Ureter (tissue), 1 donor: ENCODE measurements at regions not wholly inside any gene's neighbourhood (a gene's known extent, or its start where the extent isn't known, plus 50 kb on each side); places are given as distances from the start of the nearest gene placed in this dataset.
A peak's percentile ranks its signal among the peaks of the same experiment; 100 is the strongest.
"Not testable (repeated sequence)": the region's sequence is repeated elsewhere in the genome, so short reads cannot be mapped to it uniquely, and the experiment has no call there.

Experiments used
- DNase-seq: peaks from one replicate; pipeline ENCODE4 v3.0.0-alpha.2; 2020; ENCODE audit warnings: low spot score
- donor health status: DM: yes; HTN: yes; CAD: no.

GRCh38 chr10:30697806-30698205 is 68.3 kb upstream of the LYZL2 start:
- DNase-seq = no peak

GRCh38 chr10:30697221-30697620 is 67.7 kb upstream of the LYZL2 start:
- DNase-seq = not testable (repeated sequence)

- DNase-seq = not testable (repeated sequence)
Measured at GRCh38 chr10:30696416-30697185, 67.0 kb upstream of the LYZL2 start.

DNA sequence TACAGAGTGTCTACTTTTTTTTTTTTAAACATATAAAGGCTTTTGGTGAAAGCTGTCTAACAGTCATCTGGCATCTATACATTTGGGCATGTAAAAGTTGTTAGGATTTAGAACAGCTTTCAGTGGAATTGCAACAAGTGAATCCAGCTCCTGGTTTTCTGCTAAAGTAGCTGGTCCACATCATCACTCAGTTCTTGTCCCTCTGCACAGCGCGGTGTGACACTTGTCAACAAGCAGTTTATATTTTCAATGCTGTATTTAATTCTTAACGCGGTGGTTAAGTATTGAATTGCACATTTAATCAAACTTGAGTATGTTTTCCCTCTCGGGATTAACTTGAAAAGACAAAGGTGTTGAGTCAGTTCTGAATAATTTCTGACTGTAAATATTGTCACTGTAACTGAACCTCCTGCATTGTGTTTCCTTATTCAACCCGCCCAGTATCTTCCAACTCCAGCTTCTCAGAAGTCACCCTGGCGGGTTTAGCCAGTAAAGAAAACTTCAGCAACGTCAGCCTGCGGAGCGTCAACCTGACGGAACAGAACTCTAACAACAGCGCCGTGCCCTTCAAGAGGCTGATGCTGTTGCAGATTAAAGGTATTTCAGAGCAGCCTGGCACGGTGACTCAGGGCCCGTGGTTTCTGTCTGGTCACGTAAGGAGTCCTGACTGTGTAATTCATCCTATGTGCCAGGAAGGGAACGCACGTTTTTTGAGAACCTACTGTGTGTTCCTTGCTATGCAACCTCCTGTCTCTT is 66.1 kb upstream of the LYZL2 start:
- peak; percentile 70 for DNase-seq

DNA sequence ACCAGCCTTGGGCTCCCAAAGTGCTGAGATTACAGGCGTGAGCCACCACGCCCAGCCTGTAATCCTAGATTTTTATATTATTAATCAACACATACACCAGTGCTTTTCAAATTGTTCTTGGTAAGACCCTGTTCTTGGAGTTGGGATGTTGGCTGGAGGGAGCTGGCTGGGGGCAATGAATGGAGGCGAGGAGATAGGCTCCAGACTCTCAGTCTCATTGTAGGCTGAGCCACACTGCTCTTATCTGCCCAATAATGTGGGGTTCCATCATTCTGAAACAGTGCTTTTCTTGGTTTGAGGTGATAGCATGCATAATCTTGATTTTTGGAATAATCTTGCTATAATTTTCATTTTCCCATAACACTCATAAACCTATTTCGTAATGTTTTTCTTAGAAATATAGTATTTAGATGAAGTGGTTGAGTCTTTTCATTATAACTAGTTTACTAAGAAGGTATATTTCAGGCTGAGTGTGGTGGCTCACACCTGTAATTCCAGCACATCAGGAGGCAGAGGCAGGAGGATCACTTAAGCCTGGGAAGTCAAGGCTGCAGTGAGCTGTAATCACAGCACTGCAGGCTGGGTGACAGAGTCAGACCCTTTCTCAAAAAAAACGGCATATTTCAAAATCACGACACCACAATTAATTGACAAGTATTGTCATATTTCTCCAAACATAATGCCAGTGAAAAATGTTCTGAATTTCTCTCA is 65.1 kb upstream of the LYZL2 start:
- no peak for DNase-seq

DNA sequence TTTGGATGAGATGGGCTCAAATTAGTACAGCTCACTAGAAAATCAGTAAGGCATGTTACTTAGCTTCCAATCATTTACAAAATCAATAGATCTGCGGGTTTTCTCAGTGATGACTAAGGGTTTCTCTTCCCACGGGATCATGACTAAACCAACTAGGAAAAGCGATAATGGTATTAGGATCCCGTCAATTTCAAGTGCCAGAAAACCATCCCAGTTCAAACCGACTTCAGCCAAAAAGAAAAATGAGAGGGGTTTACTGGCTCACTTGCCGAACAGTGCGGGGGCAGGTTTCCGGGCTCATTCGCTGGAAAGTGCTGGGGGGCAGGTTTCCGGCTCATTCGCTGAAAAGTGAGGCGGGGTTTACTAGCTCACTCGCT is 62.1 kb upstream of the LYZL2 start:
- DNase-seq = no peak

DNA sequence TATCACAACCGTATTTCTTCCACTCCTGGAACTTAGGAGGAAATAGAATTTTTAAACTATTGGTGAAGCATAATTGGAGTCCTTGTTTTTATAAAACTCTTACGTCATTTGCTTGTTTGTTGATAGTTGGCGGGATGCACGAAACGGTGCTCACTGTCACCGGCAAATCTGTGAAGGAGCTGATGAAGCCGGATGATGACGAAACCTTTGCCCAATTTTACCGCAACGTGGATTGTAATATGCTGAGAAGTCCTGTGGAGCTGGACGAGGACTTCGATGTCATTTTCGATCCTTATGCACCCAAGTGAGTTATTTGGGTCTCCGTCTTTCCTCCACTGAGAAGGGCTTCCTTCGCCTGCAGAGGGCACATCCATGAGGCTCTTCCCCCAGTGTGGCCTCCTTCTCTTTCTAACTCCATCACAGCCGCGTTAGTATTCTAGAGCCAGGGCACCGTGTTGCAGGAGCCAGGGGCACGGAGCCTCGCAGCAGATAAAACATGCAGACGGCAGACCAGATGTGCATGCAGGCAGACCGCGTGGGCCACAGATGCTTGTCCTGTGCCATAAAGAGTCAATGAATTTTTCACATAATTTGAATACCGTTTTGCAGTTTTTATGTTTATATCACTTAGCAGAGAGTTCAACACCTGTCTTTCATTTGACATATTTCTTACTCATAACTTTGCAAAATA is 61.5 kb upstream of the LYZL2 start:
- DNase-seq = not testable (repeated sequence)

- DNase-seq = no peak
Measured at GRCh38 chr10:30688456-30688855, 58.9 kb upstream of the LYZL2 start.

GRCh38 chr10:30687698-30688213 is 58.2 kb upstream of the LYZL2 start:
- DNase-seq = peak; percentile 74

GRCh38 chr10:30686708-30687107 is 57.2 kb upstream of the LYZL2 start:
- no peak for DNase-seq

DNA sequence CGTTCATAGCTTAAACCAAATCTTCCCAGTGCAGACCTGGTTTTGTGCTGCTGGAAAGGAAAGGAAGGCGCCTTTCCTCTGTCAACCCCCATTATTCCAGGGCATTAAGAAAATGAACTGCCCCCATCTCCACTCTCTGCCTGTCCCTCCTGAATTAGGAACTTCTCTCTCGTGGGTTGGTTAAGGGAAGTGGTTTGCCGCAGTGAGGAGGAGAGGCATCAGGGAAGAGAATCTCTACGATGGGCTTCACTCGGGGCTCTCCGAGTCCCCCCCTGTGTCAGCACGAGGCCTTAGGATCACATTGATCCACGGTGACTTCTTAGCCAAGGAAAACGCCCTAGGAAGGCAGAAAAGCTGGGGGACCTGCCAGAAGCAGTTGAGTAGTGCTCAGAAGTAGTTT is 53.9 kb upstream of the LYZL2 start:
- DNase-seq = no peak

DNA sequence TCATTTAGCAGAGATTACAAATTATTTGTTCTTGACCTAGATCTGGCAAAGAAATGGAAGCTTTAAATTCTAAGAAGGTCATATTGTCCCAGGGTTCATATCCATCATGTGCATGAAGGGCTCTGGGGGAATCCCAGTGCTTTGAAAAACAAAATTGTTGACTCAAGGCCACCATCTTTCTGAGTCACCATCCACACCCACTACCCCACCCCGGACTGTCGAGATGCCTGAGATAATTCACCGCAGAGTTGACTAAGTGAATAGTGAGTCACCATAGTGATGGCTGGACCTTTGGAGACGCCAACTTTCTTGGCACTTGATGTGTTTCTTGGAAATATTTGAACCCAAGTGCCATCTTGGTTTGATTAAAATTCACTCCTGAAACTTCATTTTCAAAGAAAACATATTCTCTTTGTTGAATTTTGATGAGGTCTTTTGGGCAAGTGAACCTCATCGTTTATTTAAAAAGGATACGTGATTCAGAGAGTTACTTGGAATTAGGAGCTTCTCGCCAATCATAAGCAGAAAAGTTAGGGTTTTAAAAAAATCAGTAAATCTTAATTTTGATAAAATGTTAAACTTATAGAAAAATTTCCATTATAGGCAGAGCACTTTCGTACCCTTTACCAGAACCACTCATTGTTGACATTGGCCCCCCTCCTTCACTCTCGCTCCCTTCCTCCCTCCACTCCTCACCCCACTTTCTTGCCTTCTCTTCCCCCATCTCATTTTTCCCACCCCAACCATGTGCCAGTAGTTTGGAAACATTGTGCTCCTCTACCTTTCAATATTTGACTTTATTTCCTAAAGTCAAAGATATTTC is 53.0 kb upstream of the LYZL2 start:
- not testable (repeated sequence) for DNase-seq

GRCh38 chr10:30680908-30681307 is 51.4 kb upstream of the LYZL2 start:
- DNase-seq = no peak
